Progenitor cell of endocrine pancreas (in vitro differentiated cells): ENCODE measurements at regions not wholly inside any gene's neighbourhood (a gene's known extent, or its start where the extent isn't known, plus 50 kb on each side); places are given as distances from the start of the nearest gene placed in this dataset.
"Not testable (repeated sequence)": the region's sequence is repeated elsewhere in the genome, so short reads cannot be mapped to it uniquely, and the experiment has no call there.

Source experiments
- DNase-seq: peaks from one replicate; pipeline ENCODE4 v3.0.0; 2021; ENCODE audit warnings: low spot score; ENCODE audit not compliant: unreplicated experiment
- H3K27ac Mint-ChIP-seq: 2 replicates; pipeline ENCODE4 v1.8.0; 2021; ENCODE audit warnings: mild to moderate bottlenecking, moderate library complexity, mixed read lengths
- H3K27me3 Mint-ChIP-seq: 2 replicates; pipeline ENCODE4 v1.8.0; 2021; ENCODE audit warnings: mixed read lengths
- H3K36me3 Mint-ChIP-seq: 2 replicates; pipeline ENCODE4 v1.8.0; 2022; ENCODE audit warnings: mixed read lengths; ENCODE audit not compliant: insufficient read depth
- H3K4me1 Mint-ChIP-seq: 2 replicates; pipeline ENCODE4 v1.8.0; 2021; ENCODE audit warnings: low read depth, mixed read lengths
- H3K4me3 Mint-ChIP-seq: 2 replicates; pipeline ENCODE4 v1.8.0; 2021; ENCODE audit warnings: low read depth, mild to moderate bottlenecking, moderate library complexity, mixed read lengths
- H3K9me3 Mint-ChIP-seq: 2 replicates; pipeline ENCODE4 v1.8.0; 2021; ENCODE audit warnings: low read depth, mixed read lengths
- CTCF ChIP-seq: fragments of 200-600 bp; sonication (generic); IDR thresholded peaks from one replicate; pipeline ENCODE4 v1.5.0; 2021; ENCODE audit warnings: antibody characterized with exemption, mild to moderate bottlenecking; ENCODE audit not compliant: unreplicated experiment

- H3K27ac Mint-ChIP-seq: no peak overlapping the region
- TF ChIP-seq CTCF: no peak
- no peaks in the 10 kb centered on the region for H3K9me3 Mint-ChIP-seq
- H3K36me3 Mint-ChIP-seq: no peaks in the 10 kb centered on the region
- H3K27me3 Mint-ChIP-seq: no peaks in the 10 kb centered on the region
- no peak for DNase-seq
- H3K4me1 Mint-ChIP-seq: no peaks in the 10 kb centered on the region
- no peak overlapping the region for H3K4me3 Mint-ChIP-seq
These were observed 791.2 kb downstream of the GBE1 start for GRCh38 chr3:80970292-80970691.

DNA sequence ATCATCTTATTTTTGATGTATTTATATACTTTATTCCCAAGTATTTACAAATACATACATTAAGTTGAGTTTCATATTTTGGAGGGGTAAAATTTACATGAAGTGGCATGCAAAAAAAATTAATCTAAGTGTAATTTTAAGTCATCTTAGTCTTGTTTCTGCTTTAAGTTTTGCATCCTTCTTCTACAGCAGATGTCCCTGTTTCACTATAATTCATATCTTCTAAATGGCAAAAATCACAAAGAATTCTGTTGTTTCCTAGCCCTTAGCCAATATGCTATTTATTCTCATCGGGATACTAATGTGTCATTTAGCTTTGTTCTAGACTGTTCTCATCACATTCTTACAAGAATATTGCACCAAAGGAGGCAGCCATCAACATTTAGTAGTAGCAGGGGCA is 831.9 kb downstream of the GBE1 start:
- Mint-ChIP-seq H3K4me3 (no peak overlapping the region), H3K27me3 (no peaks in the 10 kb centered on the region), H3K36me3 (no peaks in the 10 kb centered on the region), H3K9me3 (peaks cover 17% of the 10 kb centered on the region), H3K4me1 (no peaks in the 10 kb centered on the region), H3K27ac (no peak overlapping the region)
- no peak for TF ChIP-seq CTCF
- no peak for DNase-seq

- TF ChIP-seq CTCF: no peak
- Mint-ChIP-seq H3K27ac (no peak overlapping the region), H3K27me3 (no peaks in the 10 kb centered on the region), H3K4me1 (peaks cover 4% of the 10 kb centered on the region), H3K36me3 (no peaks in the 10 kb centered on the region), H3K9me3 (peaks cover 1% of the 10 kb centered on the region), H3K4me3 (no peak overlapping the region)
- no peak for DNase-seq
These were observed 846.6 kb downstream of the GBE1 start for GRCh38 chr3:80914854-80915253.

GRCh38 chr3:80898211-80898610 is 863.2 kb downstream of the GBE1 start:
- Mint-ChIP-seq H3K27me3 (no peaks in the 10 kb centered on the region), H3K36me3 (no peaks in the 10 kb centered on the region), H3K4me3 (no peak overlapping the region), H3K27ac (no peak overlapping the region), H3K4me1 (no peaks in the 10 kb centered on the region), H3K9me3 (peaks cover 9% of the 10 kb centered on the region)
- TF ChIP-seq CTCF: no peak
- DNase-seq: no peak

- not testable (repeated sequence) for H3K27me3 Mint-ChIP-seq, H3K9me3 Mint-ChIP-seq, DNase-seq, H3K36me3 Mint-ChIP-seq, H3K4me3 Mint-ChIP-seq, H3K27ac Mint-ChIP-seq, H3K4me1 Mint-ChIP-seq
These were observed 864.4 kb downstream of the GBE1 start for GRCh38 chr3:80897005-80897404.

- H3K27me3 Mint-ChIP-seq: peaks cover 12% of the 10 kb centered on the region
- no peak overlapping the region for H3K4me3 Mint-ChIP-seq
- H3K9me3 Mint-ChIP-seq: peaks cover 4% of the 10 kb centered on the region
- no peak overlapping the region for H3K27ac Mint-ChIP-seq
- no peak for TF ChIP-seq CTCF
- peaks cover 7% of the 10 kb centered on the region for H3K4me1 Mint-ChIP-seq
- no peaks in the 10 kb centered on the region for H3K36me3 Mint-ChIP-seq
- DNase-seq: no peak
These were observed 870.9 kb downstream of the GBE1 start for GRCh38 chr3:80890571-80890970.
